Tibial artery (tissue), 4 donors: ENCODE measurements at regions not wholly inside any gene's neighbourhood (a gene's known extent, or its start where the extent isn't known, plus 50 kb on each side); places are given as distances from the start of the nearest gene placed in this dataset.

ENCODE experiments used
- DNase-seq, 2 donors: peaks; one replicate each; pipeline ENCODE4 v3.0.0-alpha.2; 2019
- H3K27ac ChIP-seq, 2 donors: fragments of 200-600 bp; sonication (generic) in 1 of 2; 1 replicate in 1 of 2; 2 replicates in 1 of 2; pipeline ENCODE4 v1.5.1; 2018 to 2019; ENCODE audit warnings: mild to moderate bottlenecking in 1 of 2
- H3K27me3 ChIP-seq, 2 donors: fragments of 200-600 bp; sonication (generic) in 1 of 2; one replicate each; pipeline versions ENCODE4 v1.5.1 to v1.6.0; 2016 to 2019
- H3K36me3 ChIP-seq, 3 donors: fragments of 200-600 bp; sonication (generic) in 2 of 3; one replicate each; pipeline ENCODE4 v1.5.1; 2016 to 2019; ENCODE audit warnings: mild to moderate bottlenecking in 2 of 3
- H3K4me1 ChIP-seq, 4 donors: fragments of 200-600 bp; sonication (generic) in 2 of 4; 1 replicate in 3 of 4; 2 replicates in 1 of 4; pipeline ENCODE4 v1.5.1; 2016 to 2019
- H3K4me3 ChIP-seq, 2 donors: fragments of 200-600 bp; sonication (generic) in 1 of 2; 1 replicate in 1 of 2; 2 replicates in 1 of 2; pipeline ENCODE4 v1.5.1; 2018 to 2019; ENCODE audit warnings: mild to moderate bottlenecking in 2 of 2
- H3K9me3 ChIP-seq, 3 donors: fragments of 200-600 bp; sonication (generic) in 1 of 3; one replicate each; pipeline ENCODE4 v1.5.1; 2016 to 2019
- CTCF ChIP-seq, 2 experiments: fragments of 200-600 bp in 1 of 2; fragments of 450-650 bp in 1 of 2; IDR thresholded peaks; one replicate each; pipeline ENCODE4 v1.5.1; 2017 to 2019; ENCODE audit warnings: antibody characterized with exemption in 2 of 2, mild to moderate bottlenecking in 1 of 2, moderate library complexity in 1 of 2
- intact Hi-C: fragments of 100-400 bp; cut with DNase I; formaldehyde crosslinking; loops from one replicate; pipeline ENCODE4 v1.15.0; 2023; ENCODE audit warnings: low total_unique reads

GRCh38 chr22:49024775-49025440 lies 802.8 kb downstream of the BRD1 start:
- Histone ChIP-seq H3K4me3 (no peak overlapping the region), H3K27ac (no peak overlapping the region), H3K36me3 (no peaks in the 10 kb centered on the region), H3K27me3 (peaks cover 0 to 7% of the 10 kb centered on the region in 2 donors), H3K9me3 (no peaks in the 10 kb centered on the region), H3K4me1 (no peaks in the 10 kb centered on the region)
- peak in 1 of 2 donors; percentile 46 for DNase-seq
- intact Hi-C loops: no loop called here
- no peak for TF ChIP-seq CTCF (IDR thresholded peaks at IDR 0.05)

- intact Hi-C loops: no loop called here
- Histone ChIP-seq H3K27me3 (peaks cover 0 to 7% of the 10 kb centered on the region in 2 donors), H3K9me3 (no peaks in the 10 kb centered on the region), H3K4me1 (no peaks in the 10 kb centered on the region), H3K4me3 (no peak overlapping the region), H3K36me3 (no peaks in the 10 kb centered on the region), H3K27ac (no peak overlapping the region)
- no peak for TF ChIP-seq CTCF (IDR thresholded peaks at IDR 0.05)
- DNase-seq: peak in 1 of 2 donors; percentile 58
Measured at GRCh38 chr22:49023879-49024774, 803.5 kb downstream of the BRD1 start.

DNA sequence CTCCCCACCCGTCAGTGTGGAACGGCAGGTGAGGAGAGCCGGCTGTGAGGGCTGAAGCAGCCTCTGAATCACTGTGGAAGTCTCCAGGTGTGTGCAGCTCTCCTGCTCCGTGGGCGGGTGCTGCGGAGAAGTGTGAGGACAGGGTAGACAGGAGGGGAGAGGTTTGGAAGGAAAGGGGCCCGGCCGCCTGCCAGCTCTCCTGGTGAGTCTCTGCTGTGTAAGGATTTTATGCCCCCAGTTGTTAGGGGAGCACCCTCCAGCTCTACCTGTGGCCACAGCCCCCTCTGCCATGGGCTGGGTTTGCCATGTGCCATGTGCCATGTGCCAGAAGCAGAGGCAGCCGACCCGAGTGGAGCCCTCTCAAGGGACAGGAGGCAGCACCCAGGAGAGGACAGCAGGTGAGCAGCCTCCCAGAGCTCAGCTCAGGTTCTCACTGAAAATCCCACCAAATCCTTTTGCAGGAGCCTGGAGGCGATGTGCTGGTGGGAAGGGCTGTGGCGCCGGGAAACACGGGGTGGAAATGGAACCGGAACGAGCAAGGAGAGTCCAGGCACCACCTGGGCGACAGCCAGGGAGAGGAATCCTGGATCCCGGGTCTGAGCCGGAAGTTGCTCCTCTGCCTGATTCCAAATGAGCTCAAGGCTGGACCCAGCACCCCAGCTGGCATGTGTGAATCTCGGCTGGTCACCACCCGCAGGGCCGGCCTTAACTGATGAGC lies 804.4 kb downstream of the BRD1 start:
- Histone ChIP-seq H3K9me3 (no peaks in the 10 kb centered on the region), H3K4me1 (no peaks in the 10 kb centered on the region), H3K27ac (no peak overlapping the region), H3K4me3 (no peak overlapping the region), H3K36me3 (no peaks in the 10 kb centered on the region), H3K27me3 (peaks cover 0 to 6% of the 10 kb centered on the region in 2 donors)
- no peak for TF ChIP-seq CTCF (IDR thresholded peaks at IDR 0.05)
- intact Hi-C loops: no loop called here
- DNase-seq: peak in 1 of 2 donors; percentile 54

- TF ChIP-seq CTCF (IDR thresholded peaks at IDR 0.05): no peak
Measured at GRCh38 chr22:49022816-49023160, 804.9 kb downstream of the BRD1 start.

GRCh38 chr22:49021926-49022815 lies 805.5 kb downstream of the BRD1 start:
- Histone ChIP-seq H3K9me3 (no peaks in the 10 kb centered on the region), H3K27ac (no peak overlapping the region), H3K4me1 (no peaks in the 10 kb centered on the region), H3K4me3 (no peak overlapping the region), H3K36me3 (no peaks in the 10 kb centered on the region), H3K27me3 (peaks cover 0 to 3% of the 10 kb centered on the region in 2 donors)
- no peak for TF ChIP-seq CTCF (IDR thresholded peaks at IDR 0.05)
- DNase-seq: peak; percentile 1 to 59
- intact Hi-C loops: no loop called here

More at GRCh38 chr22:49022816-49023160, 804.9 kb downstream of the BRD1 start:
- Histone ChIP-seq H3K9me3 (no peaks in the 10 kb centered on the region), H3K4me1 (no peaks in the 10 kb centered on the region), H3K27ac (no peak overlapping the region), H3K27me3 (peaks cover 0 to 3% of the 10 kb centered on the region in 2 donors), H3K36me3 (no peaks in the 10 kb centered on the region), H3K4me3 (no peak overlapping the region)
- peak in 1 of 2 donors; percentile 46 for DNase-seq
- intact Hi-C loops: no loop called here
